ENCODE measurements at regions not wholly inside any gene's neighbourhood (a gene's known extent, or its start where the extent isn't known, plus 50 kb on each side); places are given as distances from the start of the nearest gene placed in this dataset.
A peak's percentile ranks its signal among the peaks of the same experiment; 100 is the strongest.

DNA sequence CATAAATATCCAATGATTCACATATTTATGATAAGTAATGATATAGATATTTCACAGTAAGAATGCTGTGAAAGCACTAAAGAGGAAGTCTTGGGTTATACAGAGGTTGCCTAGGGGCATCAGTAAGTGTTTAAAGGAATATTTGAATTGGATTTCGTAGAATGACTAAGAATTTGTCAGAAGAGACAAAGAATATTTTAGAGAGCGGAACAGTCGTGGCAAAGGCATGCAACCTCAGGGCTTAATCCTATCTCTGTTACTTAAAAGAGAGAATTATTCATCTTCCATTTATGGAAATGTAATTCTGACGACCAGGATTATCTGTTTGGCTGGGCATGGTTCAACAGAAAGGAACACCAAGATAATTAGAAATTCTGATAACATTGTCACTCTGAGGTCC lies 171.9 kb upstream of the NR5A2 start:
- TF ChIP-seq, protein P1, sequence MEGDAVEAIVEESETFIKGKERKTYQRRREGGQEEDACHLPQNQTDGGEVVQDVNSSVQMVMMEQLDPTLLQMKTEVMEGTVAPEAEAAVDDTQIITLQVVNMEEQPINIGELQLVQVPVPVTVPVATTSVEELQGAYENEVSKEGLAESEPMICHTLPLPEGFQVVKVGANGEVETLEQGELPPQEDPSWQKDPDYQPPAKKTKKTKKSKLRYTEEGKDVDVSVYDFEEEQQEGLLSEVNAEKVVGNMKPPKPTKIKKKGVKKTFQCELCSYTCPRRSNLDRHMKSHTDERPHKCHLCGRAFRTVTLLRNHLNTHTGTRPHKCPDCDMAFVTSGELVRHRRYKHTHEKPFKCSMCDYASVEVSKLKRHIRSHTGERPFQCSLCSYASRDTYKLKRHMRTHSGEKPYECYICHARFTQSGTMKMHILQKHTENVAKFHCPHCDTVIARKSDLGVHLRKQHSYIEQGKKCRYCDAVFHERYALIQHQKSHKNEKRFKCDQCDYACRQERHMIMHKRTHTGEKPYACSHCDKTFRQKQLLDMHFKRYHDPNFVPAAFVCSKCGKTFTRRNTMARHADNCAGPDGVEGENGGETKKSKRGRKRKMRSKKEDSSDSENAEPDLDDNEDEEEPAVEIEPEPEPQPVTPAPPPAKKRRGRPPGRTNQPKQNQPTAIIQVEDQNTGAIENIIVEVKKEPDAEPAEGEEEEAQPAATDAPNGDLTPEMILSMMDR (conservative IDR thresholded peaks at IDR 0.05; ENCODE audit: low read depth): no peak
- peak; percentile 89 for DNase-seq (ENCODE audit: low spot score)
- ChIA-PET CTCF (interaction anchor here (0.6 kb wide), 2 partner anchors 303 to 715 kb away, joined by 3 read pairs; no protein-coding TSS in a partner anchor), POLR2A (ENCODE audit: low non-redundant PET) (no interaction called here)
- H3K27ac ChIP-seq: no peak overlapping the region

DNA sequence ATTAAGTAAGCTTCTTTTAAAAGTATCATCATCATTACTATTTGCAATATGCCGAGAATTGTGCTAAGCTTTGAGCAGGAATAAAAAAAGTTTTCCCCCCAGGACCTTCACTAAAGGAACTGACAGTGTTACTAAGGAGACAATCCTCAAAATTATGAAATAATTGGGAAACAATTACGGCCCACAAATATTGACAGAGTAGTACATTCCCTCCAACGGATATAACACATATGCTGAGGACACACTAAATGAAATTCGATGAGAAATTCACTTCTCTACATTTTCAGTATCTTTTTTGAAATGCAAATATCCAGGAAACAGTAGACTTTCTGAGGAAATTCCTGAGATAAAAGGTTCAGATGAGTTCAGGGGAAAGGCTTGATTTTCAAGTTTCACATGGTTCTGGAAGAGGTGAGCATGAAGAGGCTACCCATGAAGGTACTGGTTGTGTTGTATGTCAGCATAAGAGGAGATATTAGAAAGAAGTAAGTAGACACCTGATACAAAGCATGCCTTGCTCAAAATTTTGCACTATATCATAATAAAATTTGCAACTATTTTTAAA lies 171.2 kb upstream of the NR5A2 start:
- TF ChIP-seq, protein P1 (conservative IDR thresholded peaks at IDR 0.05; ENCODE audit: low read depth): no peak
- CTCF ChIA-PET: interaction anchor here (0.6 kb wide), 2 partner anchors 302 to 714 kb away, joined by 3 read pairs; no protein-coding TSS in a partner anchor
- DNase-seq (ENCODE audit: low spot score): no peak
- POLR2A ChIA-PET (ENCODE audit: low non-redundant PET): no interaction called here
- H3K27ac ChIP-seq: no peak overlapping the region

- ChIA-PET POLR2A (ENCODE audit: low non-redundant PET) (no interaction called here), CTCF (no interaction called here)
- H3K27ac ChIP-seq: no peak overlapping the region
- TF ChIP-seq, protein P1 (conservative IDR thresholded peaks at IDR 0.05; ENCODE audit: low read depth): no peak
- peak; percentile 41 for DNase-seq (ENCODE audit: low spot score)
These were observed 170.4 kb upstream of the NR5A2 start for GRCh38 chr1:199857108-199857507.

DNA sequence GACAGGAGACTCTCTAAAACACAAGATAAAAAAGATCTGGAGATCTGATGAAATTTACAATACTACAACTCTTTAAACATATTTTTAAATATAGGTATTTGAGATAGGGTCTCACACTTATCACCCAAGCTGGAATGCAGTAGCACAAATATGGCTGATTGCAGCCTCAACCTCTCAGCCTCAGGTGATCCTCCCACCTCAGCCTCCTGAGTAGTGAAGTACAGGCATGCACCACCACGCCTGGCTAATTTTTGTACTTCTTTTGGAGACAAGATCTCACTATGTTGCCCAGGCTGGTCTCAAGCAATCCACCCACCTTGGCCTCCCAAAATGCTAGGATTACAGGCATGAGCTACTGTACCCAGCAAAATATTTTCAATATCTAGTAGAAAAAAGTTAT lies 170.0 kb upstream of the NR5A2 start:
- TF ChIP-seq, protein P1 (conservative IDR thresholded peaks at IDR 0.05; ENCODE audit: low read depth): no peak
- POLR2A ChIA-PET (ENCODE audit: low non-redundant PET): interaction anchor here (0.6 kb wide), 1 partner anchor 180 kb away, joined by 3 read pairs; no protein-coding TSS in a partner anchor
- no peak for DNase-seq (ENCODE audit: low spot score)
- CTCF ChIA-PET: interaction anchor here (0.6 kb wide), 1 partner anchor 28 kb away, joined by 3 read pairs; no protein-coding TSS in a partner anchor
- no peak overlapping the region for H3K27ac ChIP-seq

DNA sequence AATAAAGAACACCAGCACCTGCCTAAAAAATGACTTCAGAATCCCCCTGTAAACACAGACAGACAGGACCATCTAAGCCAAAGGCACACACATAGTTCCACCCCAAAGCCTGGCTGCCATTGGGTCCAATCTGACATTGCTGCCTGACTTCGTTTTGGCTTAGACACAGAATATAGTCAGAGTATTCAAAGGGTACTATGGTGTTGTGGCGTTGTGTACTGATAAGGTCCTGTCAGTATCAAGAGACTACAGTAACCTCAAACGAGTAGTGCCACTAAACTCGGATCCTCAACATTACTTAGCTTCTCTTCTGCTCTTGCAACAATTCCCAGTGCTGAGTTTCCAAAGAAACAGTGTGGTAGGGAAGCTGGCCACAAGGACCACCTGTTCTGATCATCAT lies 169.3 kb upstream of the NR5A2 start:
- DNase-seq (ENCODE audit: low spot score): no peak
- CTCF ChIA-PET: interaction anchor here (0.6 kb wide), 1 partner anchor 28 kb away, joined by 3 read pairs; no protein-coding TSS in a partner anchor
- no peak overlapping the region for H3K27ac ChIP-seq
- POLR2A ChIA-PET (ENCODE audit: low non-redundant PET): interaction anchor here (0.6 kb wide), 1 partner anchor 180 kb away, joined by 3 read pairs; no protein-coding TSS in a partner anchor
- TF ChIP-seq, protein P1 (conservative IDR thresholded peaks at IDR 0.05; ENCODE audit: low read depth): no peak

- POLR2A ChIA-PET (ENCODE audit: low non-redundant PET): no interaction called here
- TF ChIP-seq, protein P1 (conservative IDR thresholded peaks at IDR 0.05; ENCODE audit: low read depth): no peak
- no peak overlapping the region for H3K27ac ChIP-seq
- CTCF ChIA-PET: no interaction called here
- DNase-seq (ENCODE audit: low spot score): no peak
These were observed 168.7 kb upstream of the NR5A2 start for GRCh38 chr1:199858856-199859255.
